Fibroblast of lung (primary cell): ENCODE measurements at regions not wholly inside any gene's neighbourhood (a gene's known extent, or its start where the extent isn't known, plus 50 kb on each side); places are given as distances from the start of the nearest gene placed in this dataset.

Source experiments
- DNase-seq, 2 donors: peaks; one replicate each; pipeline versions ENCODE4 v3.0.0 to v3.0.0-alpha.2; 2010; ENCODE audit warnings: low read depth in 2 of 2
- H2AFZ ChIP-seq: 2 replicates; pipeline ENCODE4 v1.5.1; 2012; ENCODE audit warnings: low read length, control low read depth, inconsistent platforms
- H3K27ac ChIP-seq: 2 replicates; pipeline ENCODE4 v1.5.1; 2011; ENCODE audit warnings: low read length, control low read depth; ENCODE audit not compliant: insufficient read depth
- H3K27me3 ChIP-seq: 2 replicates; pipeline ENCODE4 v1.5.1; 2011; ENCODE audit warnings: mild to moderate bottlenecking, low read length; ENCODE audit not compliant: control insufficient read depth, insufficient read depth
- H3K36me3 ChIP-seq: 2 replicates; pipeline ENCODE4 v1.5.1; 2011; ENCODE audit warnings: low read length; ENCODE audit not compliant: control insufficient read depth, insufficient read depth
- H3K4me1 ChIP-seq: 2 replicates; pipeline ENCODE4 v1.5.1; 2011; ENCODE audit warnings: low read length; ENCODE audit not compliant: control insufficient read depth, insufficient read depth; ENCODE audit errors: extremely low read depth
- H3K4me2 ChIP-seq: 2 replicates; pipeline ENCODE4 v1.5.1; 2011; ENCODE audit warnings: low read length, control low read depth; ENCODE audit not compliant: insufficient read depth; ENCODE audit errors: extremely low read depth
- H3K4me3 ChIP-seq, 4 experiments: fragments of 200-600 bp in 1 of 4; sonication (generic) in 1 of 4; replicated peaks in 1 of 4; 2 replicates each; pipeline ENCODE4 v1.5.1; 2011 to 2016; ENCODE audit warnings: low read length in 4 of 4, low read depth in 3 of 4, mild to moderate bottlenecking in 3 of 4, control low read depth in 2 of 4, inconsistent platforms in 1 of 4, mixed read lengths in 1 of 4; ENCODE audit not compliant: insufficient read depth in 1 of 4; ENCODE audit errors: control extremely low read depth in 1 of 4
- H3K79me2 ChIP-seq: 2 replicates; pipeline ENCODE4 v1.5.1; 2012; ENCODE audit warnings: mild to moderate bottlenecking, low read length, inconsistent platforms; ENCODE audit not compliant: control insufficient read depth, insufficient read depth
- H3K9ac ChIP-seq: 2 replicates; pipeline ENCODE4 v1.5.1; 2011; ENCODE audit warnings: mild to moderate bottlenecking, low read length, control low read depth; ENCODE audit not compliant: insufficient read depth
- H3K9me3 ChIP-seq: 2 replicates; pipeline ENCODE4 v1.5.1; 2012; ENCODE audit warnings: low read depth, low read length; ENCODE audit not compliant: control insufficient read depth, insufficient read depth
- H4K20me1 ChIP-seq: 2 replicates; pipeline ENCODE4 v1.5.1; 2011; ENCODE audit warnings: low read length; ENCODE audit not compliant: control insufficient read depth, insufficient read depth; ENCODE audit errors: extremely low read depth
- CTCF ChIP-seq, 2 donors: IDR thresholded peaks in 1 of 2; conservative IDR thresholded peaks in 1 of 2; 1 replicate in 1 of 2; 2 replicates in 1 of 2; pipeline ENCODE4 v1.5.1; 2011 to 2012; ENCODE audit warnings: low read length in 2 of 2, control low read depth in 1 of 2, inconsistent platforms in 1 of 2, low read depth in 1 of 2, mild to moderate bottlenecking in 1 of 2
- EZH2 ChIP-seq: IDR thresholded peaks from 2 replicates; pipeline ENCODE4 v1.5.1; 2012; ENCODE audit warnings: low read length, control low read depth, mild to moderate bottlenecking; ENCODE audit errors: missing control alignments

GRCh38 chr3:110734524-110734923, 337.1 kb upstream of the NECTIN3 start:
- Histone ChIP-seq H2AFZ (no peak overlapping the region), H3K27ac (no peak overlapping the region), H4K20me1 (no peaks in the 10 kb centered on the region), H3K9me3 (no peaks in the 10 kb centered on the region), H3K27me3 (no peaks in the 10 kb centered on the region), H3K36me3 (no peaks in the 10 kb centered on the region), H3K79me2 (no peaks in the 10 kb centered on the region), H3K9ac (no peak overlapping the region), H3K4me3 (no peak overlapping the region), H3K4me1 (no peaks in the 10 kb centered on the region), H3K4me2 (no peak overlapping the region)
- no peak for DNase-seq
- TF ChIP-seq CTCF (conservative IDR thresholded peaks at IDR 0.05 in 1 of 2, IDR thresholded peaks at IDR 0.05 in 1 of 2; ENCODE audit: low read depth in 1 of 2, low read length in 2 of 2) (no peak), EZH2 (no peak)

DNA sequence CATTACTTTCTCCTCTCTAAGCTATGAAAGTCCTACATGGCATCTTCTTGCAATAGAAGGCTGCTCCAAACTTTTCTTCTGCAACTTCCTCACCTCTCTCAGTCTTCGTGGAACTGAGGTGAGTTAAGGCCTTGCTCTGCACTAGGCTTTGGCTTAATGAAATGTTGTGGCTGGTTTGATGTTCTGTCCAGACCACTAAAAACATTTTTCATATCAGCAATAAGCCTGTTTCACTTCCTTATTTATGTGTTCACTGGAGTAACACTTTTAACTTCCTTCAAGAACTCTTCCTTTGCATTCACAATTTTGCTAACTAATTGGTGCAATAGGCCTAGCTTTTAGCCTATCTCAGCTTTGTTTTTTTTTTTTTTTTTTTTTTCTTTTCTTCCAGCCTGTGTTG, 335.3 kb upstream of the NECTIN3 start:
- Histone ChIP-seq H3K27me3 (no peaks in the 10 kb centered on the region), H3K36me3 (no peaks in the 10 kb centered on the region), H2AFZ (no peak overlapping the region), H3K9me3 (no peaks in the 10 kb centered on the region), H3K4me2 (no peak overlapping the region), H3K27ac (no peak overlapping the region), H3K4me1 (no peaks in the 10 kb centered on the region), H4K20me1 (no peaks in the 10 kb centered on the region), H3K4me3 (no peak overlapping the region), H3K79me2 (no peaks in the 10 kb centered on the region), H3K9ac (no peak overlapping the region)
- TF ChIP-seq EZH2 (no peak), CTCF (conservative IDR thresholded peaks at IDR 0.05 in 1 of 2, IDR thresholded peaks at IDR 0.05 in 1 of 2; ENCODE audit: low read depth in 1 of 2, low read length in 2 of 2) (no peak)
- DNase-seq = no peak

GRCh38 chr3:110738531-110738930, 333.1 kb upstream of the NECTIN3 start:
- Histone ChIP-seq H3K9me3 (no peaks in the 10 kb centered on the region), H2AFZ (no peak overlapping the region), H3K4me3 (no peak overlapping the region), H3K4me2 (no peak overlapping the region), H3K27ac (no peak overlapping the region), H3K36me3 (no peaks in the 10 kb centered on the region), H3K4me1 (no peaks in the 10 kb centered on the region), H4K20me1 (no peaks in the 10 kb centered on the region), H3K27me3 (no peaks in the 10 kb centered on the region), H3K9ac (no peak overlapping the region), H3K79me2 (no peaks in the 10 kb centered on the region)
- DNase-seq = peak in 1 of 2 donors; percentile 55
- no peak for TF ChIP-seq CTCF (conservative IDR thresholded peaks at IDR 0.05 in 1 of 2, IDR thresholded peaks at IDR 0.05 in 1 of 2; ENCODE audit: low read depth in 1 of 2, low read length in 2 of 2)
- no peak for TF ChIP-seq EZH2
